Colonic mucosa (tissue), 4 donors: ENCODE measurements at regions not wholly inside any gene's neighbourhood (a gene's known extent, or its start where the extent isn't known, plus 50 kb on each side); places are given as distances from the start of the nearest gene placed in this dataset.

Experiments used
- DNase-seq: peaks from one replicate; pipeline ENCODE4 v3.0.0-alpha.2; 2020
- H3K27ac ChIP-seq: fragments of 200-600 bp; one replicate; pipeline ENCODE4 v1.8.0; 2021
- H3K27me3 ChIP-seq: fragments of 200-600 bp; one replicate; pipeline ENCODE4 v1.8.0; 2021
- H3K36me3 ChIP-seq: fragments of 200-600 bp; one replicate; pipeline ENCODE4 v1.8.0; 2021
- H3K4me1 ChIP-seq: fragments of 200-600 bp; one replicate; pipeline ENCODE4 v1.8.0; 2021; ENCODE audit warnings: mild to moderate bottlenecking
- H3K4me3 ChIP-seq: fragments of 200-600 bp; one replicate; pipeline ENCODE4 v1.8.0; 2021
- H3K9ac ChIP-seq, 2 donors: one replicate each; pipeline ENCODE4 v1.7.0; 2013; ENCODE audit warnings: control low read depth in 2 of 2, low read depth in 2 of 2, low read length in 2 of 2
- H3K9me3 ChIP-seq: fragments of 200-600 bp; one replicate; pipeline ENCODE4 v1.8.0; 2021
- CTCF ChIP-seq: fragments of 200-600 bp; IDR thresholded peaks from one replicate; pipeline ENCODE4 v1.8.0; 2022; ENCODE audit warnings: antibody characterized with exemption, mild to moderate bottlenecking
- intact Hi-C: fragments of 100-400 bp; cut with DNase I; formaldehyde crosslinking; loops from one replicate; pipeline ENCODE4 v1.14.1; 2022
- donor health status: healthy.
- donor health status: DM: no; HTN: no; CAD: no.
- donor health status: DM: no; HTN: no; CAD: no.

DNA sequence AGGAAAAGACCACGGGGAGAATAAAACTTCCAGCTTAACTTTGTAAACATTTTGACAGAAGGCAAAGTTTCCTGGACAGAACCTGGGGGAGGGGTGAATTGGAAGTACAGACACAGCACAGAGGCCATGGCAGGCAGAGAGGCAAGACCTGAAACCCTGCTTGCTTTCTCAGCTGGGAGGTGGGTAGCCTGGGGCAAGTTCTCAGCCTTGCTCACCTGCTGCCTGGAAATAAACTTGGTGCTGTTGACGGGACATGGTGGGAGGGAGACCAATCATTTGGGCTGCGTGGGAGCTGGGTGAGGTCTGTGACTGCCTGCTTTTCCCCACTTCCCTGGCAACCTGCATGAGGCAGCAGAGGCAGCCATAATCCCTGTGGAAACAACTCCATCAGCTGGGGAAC is 221.3 kb downstream of the MOXD1 start:
- DNase-seq = no peak
- Histone ChIP-seq H3K4me3 (no peak overlapping the region), H3K36me3 (no peaks in the 10 kb centered on the region), H3K4me1 (no peaks in the 10 kb centered on the region), H3K9ac (no peak overlapping the region), H3K9me3 (no peaks in the 10 kb centered on the region), H3K27ac (no peak overlapping the region), H3K27me3 (no peaks in the 10 kb centered on the region)
- intact Hi-C loops = no loop called here
- TF ChIP-seq CTCF = no peak

DNA sequence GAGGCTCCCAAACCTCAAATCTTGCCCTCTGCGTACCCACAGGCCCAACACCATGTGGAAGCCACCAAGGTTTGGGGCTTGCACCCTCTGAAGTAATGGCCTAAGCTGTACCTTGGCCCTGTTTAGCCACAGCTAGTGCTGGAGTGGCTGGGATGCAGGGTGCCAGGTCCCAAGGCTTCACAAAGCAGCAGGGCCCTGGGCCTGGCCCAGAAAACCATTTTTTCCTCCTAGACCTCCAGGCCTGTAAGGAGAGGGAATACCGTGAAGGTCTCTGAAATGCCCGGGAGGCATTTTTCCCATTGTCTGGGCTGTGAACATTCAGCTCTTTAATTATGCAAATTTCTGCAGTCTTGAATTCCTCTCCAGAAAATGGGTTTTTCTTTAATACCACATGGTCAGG is 223.7 kb upstream of the CCN2 start:
- no peaks in the 10 kb centered on the region for H3K27me3 ChIP-seq
- H3K9me3 ChIP-seq = no peaks in the 10 kb centered on the region
- H3K9ac ChIP-seq = no peak overlapping the region
- H3K4me3 ChIP-seq = no peak overlapping the region
- intact Hi-C loops = no loop called here
- DNase-seq = no peak
- no peaks in the 10 kb centered on the region for H3K36me3 ChIP-seq
- no peak for TF ChIP-seq CTCF
- H3K27ac ChIP-seq = no peak overlapping the region
- no peaks in the 10 kb centered on the region for H3K4me1 ChIP-seq

- H3K27me3 ChIP-seq = no peaks in the 10 kb centered on the region
- no peaks in the 10 kb centered on the region for H3K4me1 ChIP-seq
- intact Hi-C loops = loop anchor here (10.0 kb wide), 1 partner anchor 244 kb away; no protein-coding TSS in a partner anchor
- no peaks in the 10 kb centered on the region for H3K36me3 ChIP-seq
- H3K27ac ChIP-seq = no peak overlapping the region
- H3K9ac ChIP-seq = no peak overlapping the region
- no peaks in the 10 kb centered on the region for H3K9me3 ChIP-seq
- no peak for DNase-seq
- TF ChIP-seq CTCF = no peak
- no peak overlapping the region for H3K4me3 ChIP-seq
These were observed 217.8 kb upstream of the CCN2 start for GRCh38 chr6:132168961-132169360.

- no peak overlapping the region for H3K4me3 ChIP-seq
- H3K9ac ChIP-seq = no peak overlapping the region
- H3K36me3 ChIP-seq = no peaks in the 10 kb centered on the region
- H3K9me3 ChIP-seq = no peaks in the 10 kb centered on the region
- no peak for DNase-seq
- no peaks in the 10 kb centered on the region for H3K27me3 ChIP-seq
- H3K27ac ChIP-seq = no peak overlapping the region
- TF ChIP-seq CTCF = no peak
- no peaks in the 10 kb centered on the region for H3K4me1 ChIP-seq
- intact Hi-C loops = loop anchor here (10.0 kb wide), 1 partner anchor 243 kb away; no protein-coding TSS in a partner anchor
These were observed 217.0 kb upstream of the CCN2 start for GRCh38 chr6:132167929-132168892.

DNA sequence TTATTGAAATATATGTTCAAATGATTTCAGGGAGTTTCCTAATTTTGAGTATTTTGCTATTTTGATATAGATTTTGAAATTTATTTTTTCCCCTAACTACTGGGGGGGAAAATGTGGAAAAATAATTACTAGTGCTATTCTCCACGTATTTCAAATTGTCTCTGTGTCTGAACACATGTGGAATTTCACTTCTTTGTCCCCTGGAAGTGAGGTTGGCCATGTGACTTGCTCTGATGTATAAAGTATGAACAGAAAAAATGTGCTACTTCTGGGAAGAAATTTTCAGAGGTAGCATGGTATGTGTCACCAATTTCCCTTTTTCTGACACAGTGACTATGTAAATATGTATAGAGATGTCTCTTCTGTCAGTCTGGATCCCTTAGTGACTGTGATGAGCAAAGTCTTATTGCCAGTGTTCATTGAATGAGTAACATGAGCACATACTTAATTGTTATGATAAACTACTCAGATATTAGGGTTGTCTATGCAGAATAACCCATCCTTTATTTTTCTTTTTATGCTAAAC is 215.4 kb upstream of the CCN2 start:
- no peaks in the 10 kb centered on the region for H3K27me3 ChIP-seq
- no peak overlapping the region for H3K27ac ChIP-seq
- TF ChIP-seq CTCF = no peak
- no peak for DNase-seq
- intact Hi-C loops = loop anchor here (10.0 kb wide), 1 partner anchor 242 kb away; no protein-coding TSS in a partner anchor
- H3K9me3 ChIP-seq = no peaks in the 10 kb centered on the region
- no peaks in the 10 kb centered on the region for H3K36me3 ChIP-seq
- H3K4me3 ChIP-seq = no peak overlapping the region
- no peak overlapping the region for H3K9ac ChIP-seq
- H3K4me1 ChIP-seq = no peaks in the 10 kb centered on the region
